ENCODE measurements at regions not wholly inside any gene's neighbourhood (a gene's known extent, or its start where the extent isn't known, plus 50 kb on each side); places are given as distances from the start of the nearest gene placed in this dataset.
"Not testable (repeated sequence)": the region's sequence is repeated elsewhere in the genome, so short reads cannot be mapped to it uniquely, and the experiment has no call there.

- Mint-ChIP-seq H3K4me1 (no peaks in the 10 kb centered on the region), H3K36me3 (no peaks in the 10 kb centered on the region), H3K27ac (no peak overlapping the region), H3K27me3 (no peaks in the 10 kb centered on the region), H3K9me3 (peaks cover 0 to 4% (median 3%) of the 10 kb centered on the region in 3 donors), H3K4me3 (no peak overlapping the region)
Observed at GRCh38 chr9:6114424-6114823, 99.0 kb upstream of the RANBP6 start.

- no peaks in the 10 kb centered on the region for H3K27me3 Mint-ChIP-seq
- H3K9me3 Mint-ChIP-seq: peaks cover 0 to 4% (median 3%) of the 10 kb centered on the region in 3 donors
- no peak overlapping the region for H3K27ac Mint-ChIP-seq
- H3K4me1 Mint-ChIP-seq: no peaks in the 10 kb centered on the region
- no peak overlapping the region for H3K4me3 Mint-ChIP-seq
- no peaks in the 10 kb centered on the region for H3K36me3 Mint-ChIP-seq
Observed at GRCh38 chr9:6113819-6114218, 98.4 kb upstream of the RANBP6 start.

GRCh38 chr9:6113312-6113711 lies 97.9 kb upstream of the RANBP6 start:
- Mint-ChIP-seq H3K4me3 (no peak overlapping the region), H3K9me3 (peaks cover 0 to 4% (median 3%) of the 10 kb centered on the region in 3 donors), H3K27ac (no peak overlapping the region), H3K36me3 (no peaks in the 10 kb centered on the region), H3K4me1 (no peaks in the 10 kb centered on the region), H3K27me3 (no peaks in the 10 kb centered on the region)

GRCh38 chr9:6109986-6110385 lies 94.6 kb upstream of the RANBP6 start:
- H3K9me3 Mint-ChIP-seq: no peaks in the 10 kb centered on the region
- no peak overlapping the region for H3K4me3 Mint-ChIP-seq
- no peak overlapping the region for H3K27ac Mint-ChIP-seq
- H3K4me1 Mint-ChIP-seq: peaks cover 0 to 4% (median 2%) of the 10 kb centered on the region in 3 donors
- H3K27me3 Mint-ChIP-seq: no peaks in the 10 kb centered on the region
- no peaks in the 10 kb centered on the region for H3K36me3 Mint-ChIP-seq

GRCh38 chr9:6109571-6109970 lies 94.1 kb upstream of the RANBP6 start:
- H3K36me3 Mint-ChIP-seq: no peaks in the 10 kb centered on the region
- H3K9me3 Mint-ChIP-seq: no peaks in the 10 kb centered on the region
- H3K4me1 Mint-ChIP-seq: peaks cover 0 to 4% (median 2%) of the 10 kb centered on the region in 3 donors
- H3K4me3 Mint-ChIP-seq: no peak overlapping the region
- no peaks in the 10 kb centered on the region for H3K27me3 Mint-ChIP-seq
- H3K27ac Mint-ChIP-seq: no peak overlapping the region

- H3K9me3 Mint-ChIP-seq: no peaks in the 10 kb centered on the region
- H3K27me3 Mint-ChIP-seq: peaks cover 4% of the 10 kb centered on the region
- no peaks in the 10 kb centered on the region for H3K36me3 Mint-ChIP-seq
- peaks cover 0 to 4% (median 2%) of the 10 kb centered on the region in 3 donors for H3K4me1 Mint-ChIP-seq
- no peak overlapping the region for H3K27ac Mint-ChIP-seq
- H3K4me3 Mint-ChIP-seq: peak overlapping the region in 1 of 4 donors; percentile 53
Observed at GRCh38 chr9:6106711-6107339, 91.4 kb upstream of the RANBP6 start.

- H3K27ac Mint-ChIP-seq: no peak overlapping the region
- no peak overlapping the region for H3K4me3 Mint-ChIP-seq
- H3K4me1 Mint-ChIP-seq: peaks cover 0 to 4% (median 2%) of the 10 kb centered on the region in 3 donors
- H3K36me3 Mint-ChIP-seq: no peaks in the 10 kb centered on the region
- peaks cover 5% of the 10 kb centered on the region for H3K27me3 Mint-ChIP-seq
- no peaks in the 10 kb centered on the region for H3K9me3 Mint-ChIP-seq
Observed at GRCh38 chr9:6105738-6106137, 90.3 kb upstream of the RANBP6 start.

- not testable (repeated sequence) for H3K4me3 Mint-ChIP-seq, H3K4me1 Mint-ChIP-seq, H3K27me3 Mint-ChIP-seq, H3K36me3 Mint-ChIP-seq, H3K27ac Mint-ChIP-seq, H3K9me3 Mint-ChIP-seq
Observed at GRCh38 chr9:6104406-6104805, 89.0 kb upstream of the RANBP6 start.

- H3K4me1 Mint-ChIP-seq, H3K27me3 Mint-ChIP-seq, H3K27ac Mint-ChIP-seq, H3K9me3 Mint-ChIP-seq, H3K4me3 Mint-ChIP-seq, H3K36me3 Mint-ChIP-seq: not testable (repeated sequence)
Observed at GRCh38 chr9:6103911-6104310, 88.5 kb upstream of the RANBP6 start.

- H3K27ac Mint-ChIP-seq, H3K9me3 Mint-ChIP-seq, H3K36me3 Mint-ChIP-seq, H3K4me3 Mint-ChIP-seq, H3K27me3 Mint-ChIP-seq, H3K4me1 Mint-ChIP-seq: not testable (repeated sequence)
Observed at GRCh38 chr9:6102336-6102987, 87.0 kb upstream of the RANBP6 start.

GRCh38 chr9:6101725-6102124 lies 86.3 kb upstream of the RANBP6 start:
- H3K4me3 Mint-ChIP-seq, H3K27ac Mint-ChIP-seq, H3K4me1 Mint-ChIP-seq, H3K36me3 Mint-ChIP-seq, H3K9me3 Mint-ChIP-seq, H3K27me3 Mint-ChIP-seq: not testable (repeated sequence)

GRCh38 chr9:6099346-6099745 lies 83.9 kb upstream of the RANBP6 start:
- H3K4me3 Mint-ChIP-seq: not testable (repeated sequence)

GRCh38 chr9:6098431-6098830 lies 83.0 kb upstream of the RANBP6 start:
- peaks cover 13% of the 10 kb centered on the region for H3K27me3 Mint-ChIP-seq
- H3K9me3 Mint-ChIP-seq: peaks cover 0 to 5% (median 2%) of the 10 kb centered on the region in 3 donors
- H3K27ac Mint-ChIP-seq: no peak overlapping the region
- no peak overlapping the region for H3K4me3 Mint-ChIP-seq
- H3K36me3 Mint-ChIP-seq: peaks cover 2% of the 10 kb centered on the region
- H3K4me1 Mint-ChIP-seq: no peaks in the 10 kb centered on the region

More at GRCh38 chr9:6099346-6099745, 83.9 kb upstream of the RANBP6 start:
- H3K27me3 Mint-ChIP-seq: peaks cover 10% of the 10 kb centered on the region
- not testable (repeated sequence) for H3K4me1 Mint-ChIP-seq, H3K9me3 Mint-ChIP-seq, H3K36me3 Mint-ChIP-seq, H3K27ac Mint-ChIP-seq

GRCh38 chr9:6096821-6097220 lies 81.4 kb upstream of the RANBP6 start:
- Mint-ChIP-seq H3K4me1 (no peaks in the 10 kb centered on the region), H3K27ac (no peak overlapping the region), H3K36me3 (peaks cover 4% of the 10 kb centered on the region)

GRCh38 chr9:6090277-6091210 lies 75.1 kb upstream of the RANBP6 start:
- H3K4me1 Mint-ChIP-seq: peaks cover 0 to 3% (median 0%) of the 10 kb centered on the region in 3 donors
- no peak overlapping the region for H3K4me3 Mint-ChIP-seq
- H3K27ac Mint-ChIP-seq: no peak overlapping the region
- H3K9me3 Mint-ChIP-seq: peaks cover 0 to 4% (median under 1%) of the 10 kb centered on the region in 3 donors
- peaks cover 2% of the 10 kb centered on the region for H3K36me3 Mint-ChIP-seq
- H3K27me3 Mint-ChIP-seq: peaks cover 10% of the 10 kb centered on the region

More at GRCh38 chr9:6096821-6097220, 81.4 kb upstream of the RANBP6 start:
- peaks cover 11% of the 10 kb centered on the region for H3K27me3 Mint-ChIP-seq
- H3K9me3 Mint-ChIP-seq: peaks cover 0 to 5% (median 2%) of the 10 kb centered on the region in 3 donors
- no peak overlapping the region for H3K4me3 Mint-ChIP-seq

Data from IgD-negative memory B cell (primary cell).